Inflammatory macrophage treated with lipopolysaccharide for 4 hours (primary cell): ENCODE measurements at regions not wholly inside any gene's neighbourhood (a gene's known extent, or its start where the extent isn't known, plus 50 kb on each side); places are given as distances from the start of the nearest gene placed in this dataset.

Experiments used
- DNase-seq: peaks from one replicate; pipeline ENCODE4 v3.0.0-alpha.2; 2020

- peak; percentile 2 for DNase-seq
These were observed 534.7 kb downstream of the KLF12 start for GRCh38 chr13:73599232-73600128.

GRCh38 chr13:73598020-73598712, 536.0 kb downstream of the KLF12 start:
- DNase-seq: no peak

- DNase-seq: no peak
These were observed 537.6 kb downstream of the KLF5 start for GRCh38 chr13:73596382-73596781.

- DNase-seq: no peak
These were observed 534.5 kb downstream of the KLF5 start for GRCh38 chr13:73593199-73593765.

- no peak for DNase-seq
These were observed 533.1 kb downstream of the KLF5 start for GRCh38 chr13:73591861-73592260.

GRCh38 chr13:73590795-73591194, 532.0 kb downstream of the KLF5 start:
- DNase-seq: no peak

GRCh38 chr13:73585236-73585635, 526.4 kb downstream of the KLF5 start:
- no peak for DNase-seq

- no peak for DNase-seq
These were observed 524.5 kb downstream of the KLF5 start for GRCh38 chr13:73583331-73583730.

- no peak for DNase-seq
These were observed 521.9 kb downstream of the KLF5 start for GRCh38 chr13:73580513-73581267.

- no peak for DNase-seq
These were observed 520.9 kb downstream of the KLF5 start for GRCh38 chr13:73579574-73580274.

GRCh38 chr13:73578251-73578875, 519.6 kb downstream of the KLF5 start:
- DNase-seq: no peak

GRCh38 chr13:73576291-73576690, 517.5 kb downstream of the KLF5 start:
- DNase-seq: no peak

GRCh38 chr13:73572824-73573223, 514.0 kb downstream of the KLF5 start:
- DNase-seq: no peak

GRCh38 chr13:73571376-73571775, 512.6 kb downstream of the KLF5 start:
- DNase-seq: no peak

GRCh38 chr13:73556902-73557301, 498.1 kb downstream of the KLF5 start:
- no peak for DNase-seq

GRCh38 chr13:73556128-73556527, 497.3 kb downstream of the KLF5 start:
- no peak for DNase-seq

GRCh38 chr13:73551736-73552135, 492.9 kb downstream of the KLF5 start:
- DNase-seq: no peak

GRCh38 chr13:73549717-73550116, 490.9 kb downstream of the KLF5 start:
- no peak for DNase-seq

- no peak for DNase-seq
These were observed 489.6 kb downstream of the KLF5 start for GRCh38 chr13:73548449-73548848.

GRCh38 chr13:73547239-73547638, 488.4 kb downstream of the KLF5 start:
- DNase-seq: no peak

- no peak for DNase-seq
These were observed 485.4 kb downstream of the KLF5 start for GRCh38 chr13:73544175-73544574.

GRCh38 chr13:73542446-73542845, 483.6 kb downstream of the KLF5 start:
- DNase-seq: no peak
